ENCODE measurements at regions not wholly inside any gene's neighbourhood (a gene's known extent, or its start where the extent isn't known, plus 50 kb on each side); places are given as distances from the start of the nearest gene placed in this dataset.

- Histone ChIP-seq H3F3A (ENCODE audit: control insufficient read depth, insufficient read depth) (no peaks in the 10 kb centered on the region), H3K9me3 (ENCODE audit: control insufficient read depth, insufficient read depth, low read length) (no peaks in the 10 kb centered on the region), H4K20me1 (ENCODE audit: control insufficient read depth, insufficient read depth, low read depth, low read length) (no peaks in the 10 kb centered on the region), H3K4me1 (ENCODE audit: control insufficient read depth, low read length) (peaks cover 9% of the 10 kb centered on the region), H3K9me2 (replicated peaks; ENCODE audit: control insufficient read depth, low read length) (no peaks in the 10 kb centered on the region), H3K4me2 (ENCODE audit: low read length) (no peak overlapping the region), H3K79me2 (ENCODE audit: control insufficient read depth, low read length) (no peaks in the 10 kb centered on the region), H3K36me3 (ENCODE audit: control insufficient read depth, low read length) (no peaks in the 10 kb centered on the region), H3K27me3 (ENCODE audit: control insufficient read depth, low read length) (no peaks in the 10 kb centered on the region), H3K27ac (ENCODE audit: low read depth, low read length) (no peak overlapping the region), H3K4me3 (ENCODE audit: low read length) (no peak overlapping the region)
- TF ChIP-seq EZH2phosphoT487 (IDR thresholded peaks at IDR 0.05; ENCODE audit: borderline replicate concordance, low read length) = no peak
- TF ChIP-seq, protein P1, sequence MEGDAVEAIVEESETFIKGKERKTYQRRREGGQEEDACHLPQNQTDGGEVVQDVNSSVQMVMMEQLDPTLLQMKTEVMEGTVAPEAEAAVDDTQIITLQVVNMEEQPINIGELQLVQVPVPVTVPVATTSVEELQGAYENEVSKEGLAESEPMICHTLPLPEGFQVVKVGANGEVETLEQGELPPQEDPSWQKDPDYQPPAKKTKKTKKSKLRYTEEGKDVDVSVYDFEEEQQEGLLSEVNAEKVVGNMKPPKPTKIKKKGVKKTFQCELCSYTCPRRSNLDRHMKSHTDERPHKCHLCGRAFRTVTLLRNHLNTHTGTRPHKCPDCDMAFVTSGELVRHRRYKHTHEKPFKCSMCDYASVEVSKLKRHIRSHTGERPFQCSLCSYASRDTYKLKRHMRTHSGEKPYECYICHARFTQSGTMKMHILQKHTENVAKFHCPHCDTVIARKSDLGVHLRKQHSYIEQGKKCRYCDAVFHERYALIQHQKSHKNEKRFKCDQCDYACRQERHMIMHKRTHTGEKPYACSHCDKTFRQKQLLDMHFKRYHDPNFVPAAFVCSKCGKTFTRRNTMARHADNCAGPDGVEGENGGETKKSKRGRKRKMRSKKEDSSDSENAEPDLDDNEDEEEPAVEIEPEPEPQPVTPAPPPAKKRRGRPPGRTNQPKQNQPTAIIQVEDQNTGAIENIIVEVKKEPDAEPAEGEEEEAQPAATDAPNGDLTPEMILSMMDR (IDR thresholded peaks at IDR 0.05; ENCODE audit: low read depth, low read length, poor library complexity, severe bottlenecking) = no peak
Measured at GRCh38 chr10:3552281-3552680, 232.7 kb downstream of the KLF6 start.

DNA sequence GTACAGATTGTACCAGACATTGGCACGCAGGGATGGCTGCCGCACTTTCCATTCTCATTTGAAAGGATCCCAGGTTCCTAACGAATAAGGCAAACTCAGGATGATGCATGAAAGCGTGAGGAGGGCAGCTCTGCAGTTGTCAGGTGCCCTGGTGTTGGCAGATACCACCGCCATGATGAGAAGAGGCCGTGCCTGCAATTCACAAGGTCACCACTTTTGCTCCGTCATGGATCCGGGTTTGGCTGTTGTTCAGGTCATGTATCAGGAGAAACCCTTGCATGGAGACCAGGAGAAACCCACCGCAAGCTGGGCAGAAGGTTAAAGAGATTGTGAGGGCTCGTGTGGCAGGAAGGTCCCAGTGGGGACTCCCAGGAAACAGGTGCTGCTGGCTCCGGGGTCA, 233.2 kb downstream of the KLF6 start:
- H3K9me3 ChIP-seq (ENCODE audit: control insufficient read depth, insufficient read depth, low read length) = no peaks in the 10 kb centered on the region
- no peaks in the 10 kb centered on the region for H3F3A ChIP-seq (ENCODE audit: control insufficient read depth, insufficient read depth)
- H3K27me3 ChIP-seq (ENCODE audit: control insufficient read depth, low read length) = no peaks in the 10 kb centered on the region
- TF ChIP-seq, protein P1 (IDR thresholded peaks at IDR 0.05; ENCODE audit: low read depth, low read length, poor library complexity, severe bottlenecking) = no peak
- no peak for TF ChIP-seq EZH2phosphoT487 (IDR thresholded peaks at IDR 0.05; ENCODE audit: borderline replicate concordance, low read length)
- H3K79me2 ChIP-seq (ENCODE audit: control insufficient read depth, low read length) = no peaks in the 10 kb centered on the region
- no peaks in the 10 kb centered on the region for H3K36me3 ChIP-seq (ENCODE audit: control insufficient read depth, low read length)
- no peak overlapping the region for H3K27ac ChIP-seq (ENCODE audit: low read depth, low read length)
- H3K4me1 ChIP-seq (ENCODE audit: control insufficient read depth, low read length) = peaks cover 9% of the 10 kb centered on the region
- no peak overlapping the region for H3K4me2 ChIP-seq (ENCODE audit: low read length)
- H3K9me2 ChIP-seq (replicated peaks; ENCODE audit: control insufficient read depth, low read length) = no peaks in the 10 kb centered on the region
- H3K4me3 ChIP-seq (ENCODE audit: low read length) = no peak overlapping the region
- H4K20me1 ChIP-seq (ENCODE audit: control insufficient read depth, insufficient read depth, low read depth, low read length) = no peaks in the 10 kb centered on the region

DNA sequence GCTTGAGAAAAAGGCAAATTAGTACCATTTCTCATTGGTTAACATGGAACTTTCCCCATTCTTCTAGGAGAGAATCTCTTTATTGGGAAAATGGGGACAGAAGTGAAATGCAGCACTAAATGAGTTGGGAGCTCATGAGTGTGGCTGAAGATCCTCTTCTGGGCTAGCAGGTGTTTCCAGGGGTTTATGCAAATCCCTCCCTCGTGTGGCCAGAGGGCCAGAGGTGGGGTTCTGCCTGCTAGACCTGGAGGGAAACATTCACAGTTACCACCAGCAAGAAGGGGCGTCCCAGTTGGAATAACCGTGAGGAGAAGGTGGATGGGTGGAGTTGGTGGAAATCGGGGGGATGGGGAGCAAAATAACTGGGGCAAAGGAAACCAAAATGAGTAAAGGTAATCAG, 235.9 kb downstream of the KLF6 start:
- TF ChIP-seq EZH2phosphoT487 (IDR thresholded peaks at IDR 0.05; ENCODE audit: borderline replicate concordance, low read length) = no peak
- Histone ChIP-seq H3K79me2 (ENCODE audit: control insufficient read depth, low read length) (no peaks in the 10 kb centered on the region), H3K4me3 (ENCODE audit: low read length) (no peak overlapping the region), H3K27ac (ENCODE audit: low read depth, low read length) (no peak overlapping the region), H3K9me3 (ENCODE audit: control insufficient read depth, insufficient read depth, low read length) (no peaks in the 10 kb centered on the region), H3K9me2 (replicated peaks; ENCODE audit: control insufficient read depth, low read length) (no peaks in the 10 kb centered on the region), H3F3A (ENCODE audit: control insufficient read depth, insufficient read depth) (no peaks in the 10 kb centered on the region), H3K27me3 (ENCODE audit: control insufficient read depth, low read length) (no peaks in the 10 kb centered on the region), H3K4me1 (ENCODE audit: control insufficient read depth, low read length) (peaks cover 9% of the 10 kb centered on the region), H4K20me1 (ENCODE audit: control insufficient read depth, insufficient read depth, low read depth, low read length) (no peaks in the 10 kb centered on the region), H3K36me3 (ENCODE audit: control insufficient read depth, low read length) (no peaks in the 10 kb centered on the region), H3K4me2 (ENCODE audit: low read length) (peak overlapping the region; percentile 2)

GRCh38 chr10:3548702-3549101, 236.3 kb downstream of the KLF6 start:
- H3K27ac ChIP-seq (ENCODE audit: low read depth, low read length) = no peak overlapping the region
- H3K4me2 ChIP-seq (ENCODE audit: low read length) = peak overlapping the region; percentile 2; the same call in 1 of the 2 replicates
- peaks cover 9% of the 10 kb centered on the region for H3K4me1 ChIP-seq (ENCODE audit: control insufficient read depth, low read length)
- H3K9me3 ChIP-seq (ENCODE audit: control insufficient read depth, insufficient read depth, low read length) = no peaks in the 10 kb centered on the region
- no peaks in the 10 kb centered on the region for H3F3A ChIP-seq (ENCODE audit: control insufficient read depth, insufficient read depth)
- no peaks in the 10 kb centered on the region for H3K9me2 ChIP-seq (replicated peaks; ENCODE audit: control insufficient read depth, low read length)
- H3K27me3 ChIP-seq (ENCODE audit: control insufficient read depth, low read length) = no peaks in the 10 kb centered on the region
- no peak overlapping the region for H3K4me3 ChIP-seq (ENCODE audit: low read length)
- H3K36me3 ChIP-seq (ENCODE audit: control insufficient read depth, low read length) = no peaks in the 10 kb centered on the region
- no peaks in the 10 kb centered on the region for H4K20me1 ChIP-seq (ENCODE audit: control insufficient read depth, insufficient read depth, low read depth, low read length)
- TF ChIP-seq, protein P1 (IDR thresholded peaks at IDR 0.05; ENCODE audit: low read depth, low read length, poor library complexity, severe bottlenecking) = no peak
- no peak for TF ChIP-seq EZH2phosphoT487 (IDR thresholded peaks at IDR 0.05; ENCODE audit: borderline replicate concordance, low read length)
- no peaks in the 10 kb centered on the region for H3K79me2 ChIP-seq (ENCODE audit: control insufficient read depth, low read length)
